ENCODE measurements at regions not wholly inside any gene's neighbourhood (a gene's known extent, or its start where the extent isn't known, plus 50 kb on each side); places are given as distances from the start of the nearest gene placed in this dataset.

DNA sequence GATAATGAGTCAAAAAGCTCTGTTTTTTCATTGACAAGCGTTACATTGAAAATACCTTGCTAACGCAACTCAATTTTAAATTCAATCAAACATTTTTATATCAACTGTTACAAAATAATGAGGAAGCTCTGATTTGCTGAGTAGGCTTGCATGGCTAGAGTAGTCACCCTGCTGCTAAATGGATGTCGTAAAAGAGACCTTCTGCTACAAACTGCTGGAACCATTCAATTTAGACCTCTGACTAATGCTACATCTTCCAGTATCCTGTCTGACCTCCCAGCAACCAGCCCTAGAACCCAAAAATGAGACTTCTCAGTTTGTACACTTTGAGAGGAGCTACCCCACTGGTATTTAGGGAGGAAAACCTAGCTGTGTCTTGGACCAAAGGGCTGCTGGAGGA is 84.0 kb upstream of the ELMO1 start:
- TF ChIP-seq, protein P1, sequence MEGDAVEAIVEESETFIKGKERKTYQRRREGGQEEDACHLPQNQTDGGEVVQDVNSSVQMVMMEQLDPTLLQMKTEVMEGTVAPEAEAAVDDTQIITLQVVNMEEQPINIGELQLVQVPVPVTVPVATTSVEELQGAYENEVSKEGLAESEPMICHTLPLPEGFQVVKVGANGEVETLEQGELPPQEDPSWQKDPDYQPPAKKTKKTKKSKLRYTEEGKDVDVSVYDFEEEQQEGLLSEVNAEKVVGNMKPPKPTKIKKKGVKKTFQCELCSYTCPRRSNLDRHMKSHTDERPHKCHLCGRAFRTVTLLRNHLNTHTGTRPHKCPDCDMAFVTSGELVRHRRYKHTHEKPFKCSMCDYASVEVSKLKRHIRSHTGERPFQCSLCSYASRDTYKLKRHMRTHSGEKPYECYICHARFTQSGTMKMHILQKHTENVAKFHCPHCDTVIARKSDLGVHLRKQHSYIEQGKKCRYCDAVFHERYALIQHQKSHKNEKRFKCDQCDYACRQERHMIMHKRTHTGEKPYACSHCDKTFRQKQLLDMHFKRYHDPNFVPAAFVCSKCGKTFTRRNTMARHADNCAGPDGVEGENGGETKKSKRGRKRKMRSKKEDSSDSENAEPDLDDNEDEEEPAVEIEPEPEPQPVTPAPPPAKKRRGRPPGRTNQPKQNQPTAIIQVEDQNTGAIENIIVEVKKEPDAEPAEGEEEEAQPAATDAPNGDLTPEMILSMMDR (IDR thresholded peaks at IDR 0.05) = no peak
- TF ChIP-seq EZH2 (IDR thresholded peaks at IDR 0.05; ENCODE audit: borderline replicate concordance, insufficient read depth, low read depth, low read length, poor library complexity, severe bottlenecking) = no peak
